IPS-18c (cell line): ENCODE measurements at regions not wholly inside any gene's neighbourhood (a gene's known extent, or its start where the extent isn't known, plus 50 kb on each side); places are given as distances from the start of the nearest gene placed in this dataset.
"Not testable (repeated sequence)": the region's sequence is repeated elsewhere in the genome, so short reads cannot be mapped to it uniquely, and the experiment has no call there.

ENCODE experiments used
- H3K4me3 ChIP-seq: 2 replicates; pipeline ENCODE4 v1.7.0; 2013; ENCODE audit warnings: low read depth, mild to moderate bottlenecking, low read length, moderate library complexity; ENCODE audit not compliant: insufficient read depth
- H3K9me3 ChIP-seq: one replicate; pipeline ENCODE4 v1.6.1; 2013; ENCODE audit warnings: mild to moderate bottlenecking, low read length, moderate library complexity; ENCODE audit not compliant: control insufficient read depth, insufficient read depth

- no peaks in the 10 kb centered on the region for H3K9me3 ChIP-seq
- H3K4me3 ChIP-seq, result no peak overlapping the region
Measured at GRCh38 chr16:88170528-88170991, 212.2 kb upstream of the ZNF469 start.

- H3K9me3 ChIP-seq, H3K4me3 ChIP-seq: not testable (repeated sequence)
Measured at GRCh38 chr16:88171126-88171525, 211.6 kb upstream of the ZNF469 start.

GRCh38 chr16:88176184-88176583, 206.6 kb upstream of the ZNF469 start:
- H3K4me3 ChIP-seq, H3K9me3 ChIP-seq: not testable (repeated sequence)

- H3K4me3 ChIP-seq, H3K9me3 ChIP-seq: not testable (repeated sequence)
Measured at GRCh38 chr16:88176591-88177180, 206.1 kb upstream of the ZNF469 start.

GRCh38 chr16:88178251-88178650, 204.5 kb upstream of the ZNF469 start:
- not testable (repeated sequence) for H3K9me3 ChIP-seq, H3K4me3 ChIP-seq

GRCh38 chr16:88178896-88179295, 203.9 kb upstream of the ZNF469 start:
- not testable (repeated sequence) for H3K9me3 ChIP-seq, H3K4me3 ChIP-seq

- H3K4me3 ChIP-seq, H3K9me3 ChIP-seq: not testable (repeated sequence)
Measured at GRCh38 chr16:88182967-88183881, 199.5 kb upstream of the ZNF469 start.

- not testable (repeated sequence) for H3K4me3 ChIP-seq, H3K9me3 ChIP-seq
Measured at GRCh38 chr16:88184053-88184452, 198.7 kb upstream of the ZNF469 start.

- not testable (repeated sequence) for H3K4me3 ChIP-seq, H3K9me3 ChIP-seq
Measured at GRCh38 chr16:88184566-88185355, 198.0 kb upstream of the ZNF469 start.

GRCh38 chr16:88185406-88185805, 197.4 kb upstream of the ZNF469 start:
- H3K4me3 ChIP-seq, H3K9me3 ChIP-seq: not testable (repeated sequence)

- not testable (repeated sequence) for H3K9me3 ChIP-seq, H3K4me3 ChIP-seq
Measured at GRCh38 chr16:88185976-88186888, 196.5 kb upstream of the ZNF469 start.

- not testable (repeated sequence) for H3K4me3 ChIP-seq, H3K9me3 ChIP-seq
Measured at GRCh38 chr16:88186889-88187870, 195.6 kb upstream of the ZNF469 start.

GRCh38 chr16:88188171-88188895, 194.4 kb upstream of the ZNF469 start:
- H3K9me3 ChIP-seq, H3K4me3 ChIP-seq: not testable (repeated sequence)

GRCh38 chr16:88190592-88191095, 192.1 kb upstream of the ZNF469 start:
- not testable (repeated sequence) for H3K4me3 ChIP-seq, H3K9me3 ChIP-seq

GRCh38 chr16:88191168-88191567, 191.6 kb upstream of the ZNF469 start:
- H3K4me3 ChIP-seq, H3K9me3 ChIP-seq: not testable (repeated sequence)
